NCI-H460 (cell line): ENCODE measurements at regions not wholly inside any gene's neighbourhood (a gene's known extent, or its start where the extent isn't known, plus 50 kb on each side); places are given as distances from the start of the nearest gene placed in this dataset.

Source experiments
- DNase-seq: peaks from one replicate; pipeline ENCODE4 v3.0.0-alpha.2; 2016; ENCODE audit warnings: low read depth; ENCODE audit errors: extremely low read depth

- peak; percentile 48 for DNase-seq
Observed at GRCh38 chr9:29691758-29692407, 2118.6 kb upstream of the C9orf72 start.

- no peak for DNase-seq
Observed at GRCh38 chr9:29697011-29697410, 2123.7 kb upstream of the C9orf72 start.

- DNase-seq = peak; percentile 8
Observed at GRCh38 chr9:29701559-29701958, 2128.3 kb upstream of the C9orf72 start.

- no peak for DNase-seq
Observed at GRCh38 chr9:29701971-29702370, 2128.7 kb upstream of the C9orf72 start.

- no peak for DNase-seq
Observed at GRCh38 chr9:29714860-29715259, 2141.6 kb upstream of the C9orf72 start.

- no peak for DNase-seq
Observed at GRCh38 chr9:29717631-29718030, 2144.3 kb upstream of the C9orf72 start.

- DNase-seq = no peak
Observed at GRCh38 chr9:29730163-29730562, 2156.9 kb upstream of the C9orf72 start.

GRCh38 chr9:29740518-29740917 lies 2167.2 kb upstream of the C9orf72 start:
- DNase-seq = no peak

- DNase-seq = no peak
Observed at GRCh38 chr9:29741169-29741568, 2167.9 kb upstream of the C9orf72 start.

GRCh38 chr9:29750062-29750461 lies 2176.8 kb upstream of the C9orf72 start:
- no peak for DNase-seq

- DNase-seq = no peak
Observed at GRCh38 chr9:29751226-29751625, 2177.9 kb upstream of the C9orf72 start.

GRCh38 chr9:29753638-29754037 lies 2180.4 kb upstream of the C9orf72 start:
- DNase-seq = no peak

- DNase-seq = no peak
Observed at GRCh38 chr9:29769019-29769418, 2195.7 kb upstream of the C9orf72 start.

GRCh38 chr9:29773676-29774075 lies 2200.4 kb upstream of the C9orf72 start:
- no peak for DNase-seq

- DNase-seq = no peak
Observed at GRCh38 chr9:29775491-29775890, 2202.2 kb upstream of the C9orf72 start.

GRCh38 chr9:29778281-29778849 lies 2205.1 kb upstream of the C9orf72 start:
- DNase-seq = no peak

- DNase-seq = no peak
Observed at GRCh38 chr9:29793970-29794369, 2220.7 kb upstream of the C9orf72 start.

GRCh38 chr9:29796291-29796952 lies 2223.1 kb upstream of the C9orf72 start:
- DNase-seq = no peak

- no peak for DNase-seq
Observed at GRCh38 chr9:29798599-29798998, 2225.3 kb upstream of the C9orf72 start.

- no peak for DNase-seq
Observed at GRCh38 chr9:29799227-29799626, 2225.9 kb upstream of the C9orf72 start.

- DNase-seq = no peak
Observed at GRCh38 chr9:29800821-29801220, 2227.5 kb upstream of the C9orf72 start.

GRCh38 chr9:29802454-29802853 lies 2229.2 kb upstream of the C9orf72 start:
- DNase-seq = no peak
